ENCODE measurements at regions not wholly inside any gene's neighbourhood (a gene's known extent, or its start where the extent isn't known, plus 50 kb on each side); places are given as distances from the start of the nearest gene placed in this dataset.
"Not testable (repeated sequence)": the region's sequence is repeated elsewhere in the genome, so short reads cannot be mapped to it uniquely, and the experiment has no call there.

DNA sequence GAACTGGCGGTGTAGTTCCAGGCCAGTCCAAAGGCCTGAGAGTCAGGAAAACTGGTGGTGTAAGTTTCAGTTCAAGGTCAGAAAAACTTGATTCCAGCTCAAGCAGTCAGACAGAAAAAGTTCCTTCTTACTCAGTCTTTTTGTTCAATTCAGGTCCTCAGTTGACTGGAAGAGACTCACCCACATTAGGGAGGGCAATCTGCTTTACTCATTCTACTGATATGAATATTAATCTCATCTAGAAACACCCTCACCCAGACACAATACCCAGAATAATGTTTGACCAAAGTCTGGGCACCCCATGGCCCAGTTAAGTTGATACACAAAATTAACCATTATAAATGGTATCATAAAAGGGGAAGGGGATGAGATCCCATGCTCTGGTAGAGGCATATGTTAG is 50.1 kb upstream of the LTA4H start:
- no peak for TF ChIP-seq POLR2A (IDR thresholded peaks at IDR 0.05)
- TF ChIP-seq, protein P1, sequence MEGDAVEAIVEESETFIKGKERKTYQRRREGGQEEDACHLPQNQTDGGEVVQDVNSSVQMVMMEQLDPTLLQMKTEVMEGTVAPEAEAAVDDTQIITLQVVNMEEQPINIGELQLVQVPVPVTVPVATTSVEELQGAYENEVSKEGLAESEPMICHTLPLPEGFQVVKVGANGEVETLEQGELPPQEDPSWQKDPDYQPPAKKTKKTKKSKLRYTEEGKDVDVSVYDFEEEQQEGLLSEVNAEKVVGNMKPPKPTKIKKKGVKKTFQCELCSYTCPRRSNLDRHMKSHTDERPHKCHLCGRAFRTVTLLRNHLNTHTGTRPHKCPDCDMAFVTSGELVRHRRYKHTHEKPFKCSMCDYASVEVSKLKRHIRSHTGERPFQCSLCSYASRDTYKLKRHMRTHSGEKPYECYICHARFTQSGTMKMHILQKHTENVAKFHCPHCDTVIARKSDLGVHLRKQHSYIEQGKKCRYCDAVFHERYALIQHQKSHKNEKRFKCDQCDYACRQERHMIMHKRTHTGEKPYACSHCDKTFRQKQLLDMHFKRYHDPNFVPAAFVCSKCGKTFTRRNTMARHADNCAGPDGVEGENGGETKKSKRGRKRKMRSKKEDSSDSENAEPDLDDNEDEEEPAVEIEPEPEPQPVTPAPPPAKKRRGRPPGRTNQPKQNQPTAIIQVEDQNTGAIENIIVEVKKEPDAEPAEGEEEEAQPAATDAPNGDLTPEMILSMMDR (IDR thresholded peaks at IDR 0.05) = no peak
- no peak overlapping the region for H3K27ac ChIP-seq
- no peaks in the 10 kb centered on the region for H3K27me3 ChIP-seq
- no peak for DNase-seq
- no peaks in the 10 kb centered on the region for H3K4me1 ChIP-seq
- H3K4me3 ChIP-seq = no peak overlapping the region
- no peaks in the 10 kb centered on the region for H3K36me3 ChIP-seq
- intact Hi-C loops (cut with DNase I; ENCODE audit: low total_unique reads) = no loop called here
- H3K9me3 ChIP-seq = no peaks in the 10 kb centered on the region

DNA sequence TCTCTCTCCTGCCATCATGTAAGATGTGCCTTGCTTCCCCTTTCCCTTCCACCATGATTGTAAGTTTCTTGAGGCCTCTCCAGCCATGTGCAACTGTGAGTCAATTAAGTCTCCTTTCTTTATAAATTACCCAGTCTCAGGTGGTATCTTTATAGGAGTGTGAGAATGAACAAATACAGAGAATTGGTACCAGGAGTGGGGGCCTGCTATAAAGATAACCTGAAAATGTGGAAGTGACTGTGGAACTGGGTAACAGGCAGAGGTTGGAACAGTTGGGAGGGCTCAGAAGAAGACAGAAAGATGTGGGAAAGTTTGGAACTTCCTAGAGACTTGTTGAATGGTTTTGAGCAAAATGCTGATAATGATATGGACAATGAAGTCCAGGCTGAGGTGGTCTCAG is 50.8 kb upstream of the LTA4H start:
- H3K4me1 ChIP-seq; DNase-seq; H3K27ac ChIP-seq; H3K9me3 ChIP-seq; H3K4me3 ChIP-seq; H3K27me3 ChIP-seq; intact Hi-C loops (cut with DNase I; ENCODE audit: low total_unique reads); H3K36me3 ChIP-seq: not testable (repeated sequence)

DNA sequence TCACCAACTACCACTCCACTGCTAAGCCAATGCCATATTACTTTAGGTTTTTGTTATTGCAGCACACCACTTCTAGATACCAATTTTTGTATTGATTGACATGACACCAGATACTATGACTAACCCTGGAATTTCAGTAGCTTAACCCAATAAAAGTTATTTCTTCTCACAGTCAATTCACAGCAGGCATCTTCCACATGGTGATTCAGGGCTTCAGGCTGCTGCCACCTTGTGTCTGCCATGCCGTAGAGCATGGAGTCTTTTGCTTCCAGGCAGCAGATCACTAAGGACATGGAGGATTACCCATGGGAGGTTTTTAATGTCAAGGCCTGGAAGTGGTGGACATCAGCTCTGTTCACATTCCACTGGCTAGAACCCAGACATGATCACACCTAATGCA is 56.4 kb upstream of the LTA4H start:
- intact Hi-C loops (cut with DNase I; ENCODE audit: low total_unique reads) = no loop called here
- no peaks in the 10 kb centered on the region for H3K27me3 ChIP-seq

DNA sequence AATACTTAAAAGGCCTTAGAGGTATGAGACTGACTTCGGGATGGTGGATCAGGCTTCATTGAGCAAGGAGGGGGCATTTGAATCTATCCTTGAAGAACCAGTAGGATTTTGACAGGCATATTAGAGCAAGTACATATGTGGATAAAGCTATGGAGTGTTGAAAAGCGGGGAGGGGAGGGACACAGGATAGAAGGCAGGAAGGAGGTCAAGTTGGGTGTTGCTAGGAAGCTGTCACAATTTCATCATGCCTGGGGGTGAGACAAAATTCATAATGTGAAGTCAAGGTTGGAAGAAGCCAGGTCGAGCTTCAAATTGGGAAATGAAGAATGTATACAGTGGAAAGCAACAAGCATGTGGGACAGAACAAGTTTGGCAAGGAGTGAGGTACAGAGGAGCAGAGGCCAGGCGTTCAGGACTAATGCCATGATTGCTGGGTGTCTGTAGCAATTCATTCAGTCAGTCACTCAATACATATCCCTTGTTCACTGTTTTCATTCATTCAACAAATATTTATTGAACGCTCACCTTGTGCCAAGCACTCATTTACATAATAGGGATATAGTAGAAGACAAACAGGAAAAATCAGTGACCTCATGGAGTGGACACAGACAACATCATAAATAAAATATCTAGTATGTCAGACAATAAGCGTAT is 58.3 kb upstream of the LTA4H start:
- no peaks in the 10 kb centered on the region for H3K9me3 ChIP-seq
- H3K27me3 ChIP-seq = no peaks in the 10 kb centered on the region
- H3K4me1 ChIP-seq = no peaks in the 10 kb centered on the region
- DNase-seq = no peak
- no peak overlapping the region for H3K4me3 ChIP-seq
- intact Hi-C loops (cut with DNase I; ENCODE audit: low total_unique reads) = no loop called here
- TF ChIP-seq POLR2A (IDR thresholded peaks at IDR 0.05) = no peak
- TF ChIP-seq, protein P1 (IDR thresholded peaks at IDR 0.05) = no peak
- no peak overlapping the region for H3K27ac ChIP-seq
- H3K36me3 ChIP-seq = no peaks in the 10 kb centered on the region

More for the DNA sequence above, 56.4 kb upstream of the LTA4H start:
- no peak for DNase-seq
- Histone ChIP-seq H3K36me3 (no peaks in the 10 kb centered on the region), H3K4me3 (no peak overlapping the region), H3K9me3 (no peaks in the 10 kb centered on the region), H3K27ac (no peak overlapping the region), H3K4me1 (no peaks in the 10 kb centered on the region)
- TF ChIP-seq, protein P1 (IDR thresholded peaks at IDR 0.05) = no peak
- no peak for TF ChIP-seq POLR2A (IDR thresholded peaks at IDR 0.05)

DNA sequence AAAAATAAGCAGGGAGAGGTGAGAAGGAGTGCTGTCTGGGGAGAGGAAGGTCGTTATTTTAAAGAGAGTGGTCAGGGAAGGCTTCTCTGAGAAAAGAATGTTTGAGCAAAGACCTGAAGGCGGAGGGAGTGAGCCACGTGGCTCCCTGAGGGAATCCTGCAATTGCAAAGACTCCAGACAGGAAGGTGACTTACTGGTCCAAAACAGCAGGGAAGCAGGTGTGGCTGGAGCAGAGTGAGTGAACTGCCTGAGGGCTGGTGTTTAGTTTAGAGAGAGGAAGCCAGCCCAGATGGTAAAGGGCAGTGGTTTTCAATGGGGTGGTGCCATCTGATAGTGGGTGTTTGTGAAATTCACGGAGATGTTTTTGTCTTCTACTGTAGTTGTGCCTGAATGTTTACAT is 58.8 kb upstream of the LTA4H start:
- no peak overlapping the region for H3K4me3 ChIP-seq
- intact Hi-C loops (cut with DNase I; ENCODE audit: low total_unique reads) = no loop called here
- H3K9me3 ChIP-seq = no peaks in the 10 kb centered on the region
- H3K4me1 ChIP-seq = no peaks in the 10 kb centered on the region
- DNase-seq = no peak
- H3K27ac ChIP-seq = no peak overlapping the region
- no peaks in the 10 kb centered on the region for H3K27me3 ChIP-seq
- no peaks in the 10 kb centered on the region for H3K36me3 ChIP-seq
- TF ChIP-seq, protein P1 (IDR thresholded peaks at IDR 0.05) = no peak
- TF ChIP-seq POLR2A (IDR thresholded peaks at IDR 0.05) = no peak

DNA sequence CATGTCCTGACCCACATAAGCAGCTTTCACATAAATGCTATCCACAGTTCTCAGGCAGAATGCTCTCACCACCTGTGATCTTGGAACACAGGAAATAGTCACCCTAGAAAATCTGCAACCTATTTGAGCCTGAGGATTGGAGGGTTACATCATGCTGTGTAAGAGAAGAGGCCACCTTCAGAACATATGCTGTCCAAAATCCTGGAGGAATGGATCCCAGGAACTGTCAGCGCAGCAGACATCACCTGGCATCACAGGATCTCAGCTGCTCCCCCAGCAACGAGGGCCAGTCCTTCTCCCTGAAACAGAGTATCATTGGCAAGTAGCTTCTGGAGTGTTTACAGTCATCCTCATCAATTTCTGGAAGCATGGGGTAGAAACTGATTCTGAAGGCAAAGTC is 63.2 kb upstream of the LTA4H start:
- DNase-seq = no peak
- H3K27me3 ChIP-seq = no peaks in the 10 kb centered on the region
- no peaks in the 10 kb centered on the region for H3K9me3 ChIP-seq
- TF ChIP-seq POLR2A (IDR thresholded peaks at IDR 0.05) = no peak
- TF ChIP-seq, protein P1 (IDR thresholded peaks at IDR 0.05) = no peak
- intact Hi-C loops (cut with DNase I; ENCODE audit: low total_unique reads) = no loop called here
- H3K4me3 ChIP-seq = no peak overlapping the region
- H3K36me3 ChIP-seq = no peaks in the 10 kb centered on the region
- H3K4me1 ChIP-seq = no peaks in the 10 kb centered on the region
- H3K27ac ChIP-seq = no peak overlapping the region
